HG02981 (cell line): ENCODE measurements at regions not wholly inside any gene's neighbourhood (a gene's known extent, or its start where the extent isn't known, plus 50 kb on each side); places are given as distances from the start of the nearest gene placed in this dataset.
"Not testable (repeated sequence)": the region's sequence is repeated elsewhere in the genome, so short reads cannot be mapped to it uniquely, and the experiment has no call there.

Experiments
- ATAC-seq: cut with Tn5 transposase; IDR thresholded peaks from one replicate; pipeline ENCODE4 v1.9.1; 2021; ENCODE audit warnings: mild to moderate bottlenecking, moderate library complexity; ENCODE audit not compliant: unreplicated experiment

DNA sequence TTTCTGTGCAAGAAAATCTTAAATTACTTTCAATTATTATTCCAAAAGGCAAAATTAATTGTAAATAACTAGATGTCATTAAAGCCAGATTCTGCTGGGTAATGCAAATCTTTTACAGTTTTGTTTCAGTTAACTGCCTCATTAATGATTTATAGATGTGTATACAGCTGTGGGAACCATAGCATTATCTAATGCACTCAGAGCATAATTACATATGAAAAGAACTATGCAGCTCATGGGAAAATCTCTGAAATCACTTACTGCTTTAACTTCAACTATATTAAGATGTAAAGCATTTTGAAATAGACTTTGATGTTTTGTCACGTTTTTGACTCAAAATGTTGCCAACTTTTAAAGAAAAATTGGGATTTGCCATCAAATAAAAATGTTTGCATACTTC lies 630.3 kb upstream of the KLHL4 start:
- ATAC-seq = no peak

- no peak for ATAC-seq
Measured at GRCh38 chrX:86910027-86910426, 607.6 kb upstream of the KLHL4 start.

DNA sequence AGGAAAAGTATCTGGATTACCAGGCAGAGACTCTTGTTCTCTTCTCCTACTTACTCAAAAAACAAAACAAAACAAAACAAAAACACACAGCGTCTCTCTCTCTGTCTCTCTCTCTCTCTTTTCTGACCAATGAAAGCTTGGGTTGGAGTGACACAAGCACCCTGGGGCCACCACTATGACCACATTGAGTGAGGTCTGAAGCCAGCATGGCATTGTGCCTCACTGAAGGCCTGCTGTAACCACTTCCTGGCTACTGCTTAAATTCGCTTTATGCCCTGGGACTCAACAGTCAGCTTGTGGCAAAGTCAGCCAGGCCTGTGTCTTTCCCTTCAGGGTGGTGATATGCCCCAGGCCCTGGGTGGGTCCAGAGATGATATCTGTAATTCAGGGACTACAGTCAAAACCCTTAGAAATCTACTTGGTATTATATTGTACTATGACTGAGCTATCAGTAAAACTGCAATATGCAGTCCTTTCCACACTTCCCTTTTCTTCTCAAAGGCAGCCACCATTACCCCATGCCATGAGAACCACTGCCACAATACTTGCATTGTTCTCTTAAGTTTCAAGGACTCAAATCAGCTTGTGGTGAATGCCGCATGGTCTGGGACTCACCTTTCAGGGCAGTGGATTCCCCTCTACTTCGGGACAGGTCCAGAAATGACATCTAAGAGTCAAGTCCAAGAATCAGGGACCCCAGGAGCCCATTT lies 606.8 kb upstream of the KLHL4 start:
- ATAC-seq = no peak

DNA sequence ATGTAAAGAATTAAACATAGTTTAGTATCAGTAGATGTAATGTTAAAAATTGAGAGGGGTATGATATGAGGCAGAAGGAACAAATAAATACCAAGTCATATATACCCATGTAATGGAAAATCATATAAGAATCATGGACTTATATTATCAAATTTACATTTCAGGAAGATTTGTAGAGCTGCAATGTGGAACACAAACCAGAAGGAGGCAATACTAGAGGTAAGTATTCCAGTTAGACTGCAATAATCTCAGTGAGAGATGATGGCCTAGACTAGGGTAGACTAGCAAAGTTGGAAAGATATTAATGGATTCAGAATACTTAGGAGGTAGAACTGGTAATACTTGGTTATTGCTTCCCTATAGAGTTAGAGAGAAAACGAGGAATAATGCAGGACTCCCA lies 603.0 kb upstream of the KLHL4 start:
- no peak for ATAC-seq

- no peak for ATAC-seq
Measured at GRCh38 chrX:86917959-86918358, 599.6 kb upstream of the KLHL4 start.

DNA sequence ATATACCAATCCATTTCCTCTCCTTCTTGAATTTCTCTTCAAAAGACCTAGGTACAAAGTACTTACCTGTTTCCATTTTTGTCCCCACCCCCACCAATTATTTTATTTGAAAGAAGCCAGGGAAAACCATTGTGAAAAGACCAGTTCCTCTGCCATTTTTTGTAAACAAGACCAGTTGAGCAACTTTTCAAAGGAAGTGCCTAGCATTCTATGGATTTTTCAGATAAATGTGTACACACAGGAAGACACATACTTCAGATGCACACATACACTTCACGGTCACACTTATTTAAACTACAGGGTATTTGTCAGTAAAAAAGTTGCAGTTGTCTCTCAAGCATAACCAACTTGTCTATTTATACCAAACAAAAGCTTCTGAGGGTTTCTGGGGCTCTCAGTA lies 587.2 kb upstream of the KLHL4 start:
- no peak for ATAC-seq

DNA sequence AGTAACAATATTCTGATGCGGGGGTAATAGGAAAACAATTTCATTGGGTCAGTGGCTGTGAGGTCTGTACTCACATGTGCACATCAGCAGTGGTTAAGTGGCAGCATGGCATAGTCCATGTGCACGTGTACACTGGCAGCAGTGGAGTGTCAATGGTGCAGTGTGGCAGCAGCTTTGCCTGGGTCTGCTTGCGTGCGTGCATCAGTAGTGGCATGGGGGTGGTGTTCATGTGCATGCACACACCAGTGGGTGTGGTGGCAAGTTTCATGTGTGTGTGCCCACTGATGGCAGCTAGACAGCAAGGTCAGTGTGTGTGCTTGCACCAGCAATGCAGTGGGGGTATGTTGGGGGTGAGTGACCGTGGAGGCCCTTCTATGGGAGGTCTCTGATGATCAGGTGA lies 581.6 kb upstream of the KLHL4 start:
- no peak for ATAC-seq

- ATAC-seq = peak; percentile 93
Measured at GRCh38 chrX:86946569-86946968, 571.0 kb upstream of the KLHL4 start.

GRCh38 chrX:86964321-86964720 lies 553.3 kb upstream of the KLHL4 start:
- no peak for ATAC-seq

DNA sequence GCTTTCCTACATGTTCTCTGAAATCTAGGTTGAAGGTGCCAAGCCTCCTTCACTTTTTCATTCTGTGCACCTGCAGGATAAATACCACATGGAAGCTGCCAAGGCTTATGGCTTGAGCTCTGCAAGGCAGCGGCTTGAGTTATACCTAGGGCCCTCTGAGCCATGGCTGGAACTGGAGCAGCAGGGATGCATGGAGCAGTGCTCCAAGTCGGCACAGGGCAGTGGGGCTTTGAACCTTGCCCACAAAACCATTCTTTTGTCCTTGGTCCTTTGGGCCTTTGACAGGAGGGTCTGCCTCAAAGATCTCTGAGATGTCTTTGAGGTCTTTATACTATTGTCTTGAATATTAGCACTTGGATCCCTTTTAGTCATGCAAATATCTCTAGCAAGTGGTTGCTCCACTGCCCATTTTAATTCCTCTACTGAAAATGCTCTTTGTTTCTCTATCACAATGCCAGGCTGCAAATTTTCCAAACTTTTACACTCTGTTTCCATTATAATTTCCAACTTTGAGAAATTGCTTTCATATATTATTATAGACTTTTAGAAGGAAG lies 536.2 kb upstream of the KLHL4 start:
- ATAC-seq = no peak

GRCh38 chrX:86987351-86987750 lies 530.3 kb upstream of the KLHL4 start:
- ATAC-seq = not testable (repeated sequence)

- no peak for ATAC-seq
Measured at GRCh38 chrX:87003031-87003430, 514.6 kb upstream of the KLHL4 start.

DNA sequence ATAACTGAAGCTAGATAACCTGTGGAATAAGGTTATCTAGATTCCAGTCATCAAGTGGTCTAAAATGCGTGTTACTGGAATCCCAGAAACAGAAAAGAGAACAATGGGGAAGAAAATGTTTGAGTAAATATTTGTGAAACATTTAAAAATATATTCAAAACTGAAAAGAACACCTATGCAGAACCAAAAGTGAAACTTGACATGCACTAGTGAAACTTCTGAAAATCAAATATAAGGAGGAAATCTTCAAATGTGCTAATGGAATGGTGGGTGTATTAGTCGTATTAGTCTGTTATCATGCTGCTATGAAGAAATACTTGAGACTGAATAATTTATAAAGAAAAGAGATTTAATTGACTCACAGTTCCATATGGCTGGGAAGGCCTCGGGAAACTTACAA lies 512.4 kb upstream of the KLHL4 start:
- no peak for ATAC-seq

GRCh38 chrX:87005885-87006284 lies 511.7 kb upstream of the KLHL4 start:
- ATAC-seq = no peak

- ATAC-seq = no peak
Measured at GRCh38 chrX:87006561-87006960, 511.0 kb upstream of the KLHL4 start.

- no peak for ATAC-seq
Measured at GRCh38 chrX:87017210-87017609, 500.4 kb upstream of the KLHL4 start.

- not testable (repeated sequence) for ATAC-seq
Measured at GRCh38 chrX:87033115-87033514, 484.5 kb upstream of the KLHL4 start.

- no peak for ATAC-seq
Measured at GRCh38 chrX:87045352-87045751, 472.2 kb upstream of the KLHL4 start.

DNA sequence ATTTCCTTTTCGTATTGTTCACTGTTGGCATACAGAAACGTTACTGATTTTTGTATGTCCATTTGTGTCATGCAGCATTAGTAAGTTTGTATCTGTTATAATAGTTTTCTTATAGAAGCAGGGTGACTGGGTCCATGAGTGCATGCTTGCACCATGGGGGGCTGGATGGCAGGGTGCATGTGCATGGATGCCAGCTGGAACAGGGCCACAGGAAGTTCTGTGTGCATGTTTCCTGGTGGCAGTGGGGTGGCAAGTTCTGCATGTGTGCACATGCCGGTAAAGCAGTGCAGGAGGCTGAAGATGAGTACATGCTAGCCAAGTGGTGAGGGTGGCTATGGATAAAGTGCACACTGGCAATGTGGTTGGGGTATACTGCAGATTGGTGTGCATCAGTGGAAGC lies 468.0 kb upstream of the KLHL4 start:
- no peak for ATAC-seq

- ATAC-seq = no peak
Measured at GRCh38 chrX:87063642-87064041, 454.0 kb upstream of the KLHL4 start.

DNA sequence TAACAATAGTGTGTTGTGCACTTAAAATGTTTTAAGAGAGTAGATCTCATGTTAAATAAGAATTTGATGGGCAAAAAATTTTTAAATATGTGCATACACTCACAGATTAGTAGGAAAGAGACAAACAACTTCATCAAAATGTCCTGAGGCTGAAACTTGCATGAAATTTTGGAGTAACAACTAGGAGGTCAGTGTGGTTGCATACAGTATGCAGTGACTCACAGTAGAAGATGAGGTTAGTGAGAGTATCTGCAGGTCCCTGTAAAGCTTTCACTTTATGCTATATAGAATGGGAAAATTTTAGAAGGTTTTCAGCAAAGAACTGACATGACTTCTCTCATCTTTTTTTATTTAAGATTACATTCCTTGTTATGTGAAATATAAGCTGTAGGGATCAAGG lies 453.1 kb upstream of the KLHL4 start:
- ATAC-seq = no peak

GRCh38 chrX:87067795-87068369 lies 449.7 kb upstream of the KLHL4 start:
- ATAC-seq = no peak

DNA sequence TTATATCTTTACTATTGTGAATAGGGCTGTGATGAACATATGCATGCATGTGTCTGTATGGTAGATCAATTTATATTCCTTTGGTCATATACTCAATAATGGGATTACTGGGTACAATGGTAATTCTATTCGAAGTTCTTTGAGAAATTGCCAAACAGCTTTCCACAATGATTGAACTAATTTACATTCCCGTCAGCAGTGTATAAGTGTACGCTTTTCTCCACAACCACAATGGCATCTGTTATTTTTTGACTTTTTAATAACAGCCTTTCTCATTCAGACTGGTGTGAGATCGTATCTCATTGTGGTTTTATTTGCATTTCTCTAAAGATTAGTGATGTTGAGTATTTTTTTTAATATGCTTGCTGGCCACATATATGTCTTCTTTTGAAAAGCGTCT lies 439.4 kb upstream of the KLHL4 start:
- ATAC-seq = no peak
